ENCODE measurements at regions not wholly inside any gene's neighbourhood (a gene's known extent, or its start where the extent isn't known, plus 50 kb on each side); places are given as distances from the start of the nearest gene placed in this dataset.
"Not testable (repeated sequence)": the region's sequence is repeated elsewhere in the genome, so short reads cannot be mapped to it uniquely, and the experiment has no call there.

DNA sequence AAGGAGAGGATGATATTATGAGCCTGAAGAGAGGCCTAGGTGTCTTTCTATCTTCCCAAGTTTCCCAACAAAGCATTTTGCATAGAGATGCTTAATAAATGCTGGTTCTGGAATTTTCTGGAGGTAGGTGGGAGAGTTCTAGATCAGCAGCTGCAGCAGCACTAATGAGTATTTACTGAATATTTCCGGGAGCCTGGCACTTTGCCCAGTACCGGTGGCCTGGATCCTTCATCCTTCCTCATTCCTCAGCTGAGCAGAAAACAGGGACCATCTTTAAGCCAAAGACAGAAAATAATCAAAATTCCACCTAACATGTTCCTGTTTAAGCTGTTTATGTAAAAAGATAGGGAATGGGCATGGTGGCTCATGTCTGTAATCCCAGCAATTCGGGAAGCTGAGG, 813.2 kb upstream of the AUTS2 start:
- TF ChIP-seq CTCF (IDR thresholded peaks at IDR 0.05; ENCODE audit: control insufficient read depth, extremely low read depth, insufficient read depth), result no peak

DNA sequence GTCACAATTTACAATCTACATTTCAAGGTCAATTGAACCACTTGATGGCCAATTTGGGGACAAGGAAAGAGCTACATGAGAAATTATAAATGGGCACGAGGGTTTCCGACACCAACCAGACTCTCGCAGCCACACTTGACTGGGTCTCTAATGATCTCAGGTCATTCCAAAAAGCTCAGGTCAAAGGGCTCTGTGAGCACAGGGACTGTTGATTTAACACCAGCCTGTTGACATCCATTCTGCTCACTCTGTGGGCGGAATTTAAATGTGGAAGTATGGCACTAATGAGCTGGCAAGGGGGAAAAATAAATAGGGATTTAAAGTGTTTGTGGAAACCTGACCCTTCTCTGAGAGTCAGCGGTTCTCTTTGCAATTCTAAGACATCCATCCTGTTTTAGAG, 810.7 kb upstream of the AUTS2 start:
- no peak overlapping the region for H3K4me3 ChIP-seq (ENCODE audit: low read depth, low read length)
- no peak for TF ChIP-seq CTCF (IDR thresholded peaks at IDR 0.05; ENCODE audit: control insufficient read depth, extremely low read depth, insufficient read depth)
- DNase-seq (ENCODE audit: low read depth), result no peak

More for the DNA sequence above, 813.2 kb upstream of the AUTS2 start:
- no peak overlapping the region for H3K4me3 ChIP-seq (ENCODE audit: low read depth, low read length)
- DNase-seq (ENCODE audit: low read depth), result no peak

DNA sequence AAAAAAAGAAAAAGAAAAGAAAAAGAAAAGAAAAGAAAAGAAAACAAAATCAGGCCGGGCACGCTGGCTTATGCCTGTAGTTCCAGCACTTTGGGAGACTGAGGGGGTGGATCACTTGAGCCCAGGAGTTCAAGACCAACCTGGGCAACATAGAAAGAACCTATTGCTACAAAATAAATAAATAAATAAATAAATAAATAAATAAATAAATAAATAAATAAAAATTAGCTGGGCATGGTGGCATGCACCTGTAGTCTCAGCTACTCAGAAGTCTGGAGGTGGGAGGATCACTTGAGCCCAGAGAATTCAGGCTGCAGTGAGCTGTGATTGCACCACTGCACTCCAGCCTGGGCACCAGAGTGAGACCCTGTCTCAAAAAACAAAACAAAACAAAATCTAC, 809.7 kb upstream of the AUTS2 start:
- not testable (repeated sequence) for DNase-seq (ENCODE audit: low read depth); H3K4me3 ChIP-seq (ENCODE audit: low read depth, low read length)

GRCh38 chr7:68789597-68789996, 808.7 kb upstream of the AUTS2 start:
- DNase-seq (ENCODE audit: low read depth), result no peak
- no peak for TF ChIP-seq CTCF (IDR thresholded peaks at IDR 0.05; ENCODE audit: control insufficient read depth, extremely low read depth, insufficient read depth)
- no peak overlapping the region for H3K4me3 ChIP-seq (ENCODE audit: low read depth, low read length)

DNA sequence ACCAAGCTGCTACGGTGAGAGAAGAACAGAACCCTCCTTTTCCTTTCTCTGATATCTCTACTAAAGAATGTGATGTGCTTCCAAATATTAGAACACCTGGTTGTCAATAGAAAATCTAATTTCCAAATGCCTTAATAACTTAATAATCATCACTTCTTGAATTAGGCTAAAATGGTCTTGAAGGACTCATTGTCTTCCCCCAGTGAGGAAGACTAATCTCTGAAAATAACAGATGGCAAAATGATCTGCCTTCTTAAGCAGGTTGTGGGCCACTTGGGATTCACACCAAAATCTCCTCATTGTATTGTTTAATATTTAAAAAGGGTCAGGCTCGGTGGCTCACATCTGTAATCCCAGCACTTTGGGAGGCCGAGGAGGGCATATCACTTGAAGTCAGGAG, 805.9 kb upstream of the AUTS2 start:
- no peak overlapping the region for H3K4me3 ChIP-seq (ENCODE audit: low read depth, low read length)
- TF ChIP-seq CTCF (IDR thresholded peaks at IDR 0.05; ENCODE audit: control insufficient read depth, extremely low read depth, insufficient read depth), result no peak
- no peak for DNase-seq (ENCODE audit: low read depth)

GRCh38 chr7:68793513-68793912, 804.8 kb upstream of the AUTS2 start:
- no peak for TF ChIP-seq CTCF (IDR thresholded peaks at IDR 0.05; ENCODE audit: control insufficient read depth, extremely low read depth, insufficient read depth)
- DNase-seq (ENCODE audit: low read depth), result no peak

DNA sequence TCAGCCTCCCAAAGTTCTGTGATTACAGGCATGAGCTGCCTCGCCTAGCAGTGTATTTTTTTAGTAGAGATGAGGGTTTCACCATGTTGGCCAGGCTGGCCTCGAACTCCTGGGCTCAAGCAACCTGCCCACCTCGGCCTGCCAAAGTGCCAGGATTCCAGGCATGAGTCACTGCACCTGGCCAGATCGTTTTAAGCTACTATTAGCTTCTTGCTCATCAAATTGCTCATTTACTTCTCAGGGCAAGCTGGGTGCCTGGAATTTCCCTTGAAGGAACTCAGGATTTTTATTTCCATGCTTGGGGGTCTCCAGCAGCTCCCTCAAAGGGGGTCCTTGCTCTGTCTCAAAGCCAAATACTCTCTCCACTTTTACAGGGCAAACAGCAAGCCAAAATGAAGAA, 798.0 kb upstream of the AUTS2 start:
- DNase-seq (ENCODE audit: low read depth), result no peak
- no peak for TF ChIP-seq CTCF (IDR thresholded peaks at IDR 0.05; ENCODE audit: control insufficient read depth, extremely low read depth, insufficient read depth)
- no peak overlapping the region for H3K4me3 ChIP-seq (ENCODE audit: low read depth, low read length)

More at GRCh38 chr7:68793513-68793912, 804.8 kb upstream of the AUTS2 start:
- H3K4me3 ChIP-seq (ENCODE audit: low read depth, low read length), result no peak overlapping the region

DNA sequence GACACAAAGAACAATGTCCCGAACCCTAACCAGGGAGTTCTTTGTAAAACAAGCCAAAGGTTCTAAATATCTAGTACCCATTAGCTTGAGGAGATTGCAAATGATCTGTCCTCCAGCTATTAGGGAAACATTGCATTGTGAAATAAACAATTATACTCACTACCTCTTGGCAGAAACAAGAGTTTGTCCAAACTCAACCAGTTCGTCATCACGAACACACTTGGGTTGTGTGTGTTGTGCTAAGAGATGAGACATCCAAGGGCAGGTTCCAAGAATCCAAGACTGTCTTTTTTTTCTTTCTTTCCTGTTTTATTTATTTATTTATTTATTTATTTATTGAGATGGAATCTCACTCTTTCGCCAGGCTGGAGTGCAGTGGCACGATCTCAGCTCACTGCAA, 793.1 kb upstream of the AUTS2 start:
- DNase-seq (ENCODE audit: low read depth), result no peak
- H3K4me3 ChIP-seq (ENCODE audit: low read depth, low read length), result no peak overlapping the region
- TF ChIP-seq CTCF (IDR thresholded peaks at IDR 0.05; ENCODE audit: control insufficient read depth, extremely low read depth, insufficient read depth), result no peak

Measured in LNCaP clone FGC (cell line).